Tibial artery (tissue), 4 donors: ENCODE measurements at regions not wholly inside any gene's neighbourhood (a gene's known extent, or its start where the extent isn't known, plus 50 kb on each side); places are given as distances from the start of the nearest gene placed in this dataset.

Experiments used
- DNase-seq, 2 donors: peaks; one replicate each; pipeline ENCODE4 v3.0.0-alpha.2; 2019
- H3K27ac ChIP-seq, 2 donors: fragments of 200-600 bp; sonication (generic) in 1 of 2; 1 replicate in 1 of 2; 2 replicates in 1 of 2; pipeline ENCODE4 v1.5.1; 2018 to 2019; ENCODE audit warnings: mild to moderate bottlenecking in 1 of 2
- H3K27me3 ChIP-seq, 2 donors: fragments of 200-600 bp; sonication (generic) in 1 of 2; one replicate each; pipeline versions ENCODE4 v1.5.1 to v1.6.0; 2016 to 2019
- H3K36me3 ChIP-seq, 3 donors: fragments of 200-600 bp; sonication (generic) in 2 of 3; one replicate each; pipeline ENCODE4 v1.5.1; 2016 to 2019; ENCODE audit warnings: mild to moderate bottlenecking in 2 of 3
- H3K4me1 ChIP-seq, 4 donors: fragments of 200-600 bp; sonication (generic) in 2 of 4; 1 replicate in 3 of 4; 2 replicates in 1 of 4; pipeline ENCODE4 v1.5.1; 2016 to 2019
- H3K4me3 ChIP-seq, 2 donors: fragments of 200-600 bp; sonication (generic) in 1 of 2; 1 replicate in 1 of 2; 2 replicates in 1 of 2; pipeline ENCODE4 v1.5.1; 2018 to 2019; ENCODE audit warnings: mild to moderate bottlenecking in 2 of 2
- H3K9me3 ChIP-seq, 3 donors: fragments of 200-600 bp; sonication (generic) in 1 of 3; one replicate each; pipeline ENCODE4 v1.5.1; 2016 to 2019
- intact Hi-C: fragments of 100-400 bp; cut with DNase I; formaldehyde crosslinking; loops from one replicate; pipeline ENCODE4 v1.15.0; 2023; ENCODE audit warnings: low total_unique reads
- TF ChIP-seq, protein P1 (sequence below), 2 experiments: fragments of 200-600 bp in 1 of 2; fragments of 450-650 bp in 1 of 2; IDR thresholded peaks; one replicate each; pipeline ENCODE4 v1.5.1; 2017 to 2019; ENCODE audit warnings: antibody characterized with exemption in 2 of 2, mild to moderate bottlenecking in 1 of 2, moderate library complexity in 1 of 2

DNA sequence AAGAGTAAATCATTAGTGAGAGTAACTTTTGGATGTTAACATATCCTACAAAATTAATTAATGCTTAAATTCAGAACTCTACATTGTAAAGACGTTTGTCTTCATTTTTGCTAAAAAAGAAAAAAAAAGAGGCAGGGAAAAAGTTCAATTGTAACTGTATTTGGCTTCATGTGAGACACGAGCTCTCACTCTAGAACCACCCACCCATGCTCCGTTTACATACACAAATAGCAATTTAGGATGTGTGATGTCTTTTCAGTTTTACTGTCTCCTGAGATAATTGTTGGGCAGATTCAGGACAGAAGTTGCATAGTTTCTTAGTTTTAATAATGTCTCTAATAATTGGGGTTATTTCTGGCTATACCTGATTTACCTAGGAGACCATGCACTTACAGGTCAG, 248.6 kb downstream of the AASDHPPT start:
- H3K27me3 ChIP-seq, result no peaks in the 10 kb centered on the region
- no peaks in the 10 kb centered on the region for H3K4me1 ChIP-seq
- H3K9me3 ChIP-seq, result peaks cover 0 to 5% (median 0%) of the 10 kb centered on the region in 3 donors
- H3K4me3 ChIP-seq, result no peak overlapping the region
- H3K36me3 ChIP-seq, result no peaks in the 10 kb centered on the region
- no peak for DNase-seq
- TF ChIP-seq, protein P1, sequence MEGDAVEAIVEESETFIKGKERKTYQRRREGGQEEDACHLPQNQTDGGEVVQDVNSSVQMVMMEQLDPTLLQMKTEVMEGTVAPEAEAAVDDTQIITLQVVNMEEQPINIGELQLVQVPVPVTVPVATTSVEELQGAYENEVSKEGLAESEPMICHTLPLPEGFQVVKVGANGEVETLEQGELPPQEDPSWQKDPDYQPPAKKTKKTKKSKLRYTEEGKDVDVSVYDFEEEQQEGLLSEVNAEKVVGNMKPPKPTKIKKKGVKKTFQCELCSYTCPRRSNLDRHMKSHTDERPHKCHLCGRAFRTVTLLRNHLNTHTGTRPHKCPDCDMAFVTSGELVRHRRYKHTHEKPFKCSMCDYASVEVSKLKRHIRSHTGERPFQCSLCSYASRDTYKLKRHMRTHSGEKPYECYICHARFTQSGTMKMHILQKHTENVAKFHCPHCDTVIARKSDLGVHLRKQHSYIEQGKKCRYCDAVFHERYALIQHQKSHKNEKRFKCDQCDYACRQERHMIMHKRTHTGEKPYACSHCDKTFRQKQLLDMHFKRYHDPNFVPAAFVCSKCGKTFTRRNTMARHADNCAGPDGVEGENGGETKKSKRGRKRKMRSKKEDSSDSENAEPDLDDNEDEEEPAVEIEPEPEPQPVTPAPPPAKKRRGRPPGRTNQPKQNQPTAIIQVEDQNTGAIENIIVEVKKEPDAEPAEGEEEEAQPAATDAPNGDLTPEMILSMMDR (IDR thresholded peaks at IDR 0.05), result no peak
- H3K27ac ChIP-seq, result no peak overlapping the region
- intact Hi-C loops, result no loop called here

DNA sequence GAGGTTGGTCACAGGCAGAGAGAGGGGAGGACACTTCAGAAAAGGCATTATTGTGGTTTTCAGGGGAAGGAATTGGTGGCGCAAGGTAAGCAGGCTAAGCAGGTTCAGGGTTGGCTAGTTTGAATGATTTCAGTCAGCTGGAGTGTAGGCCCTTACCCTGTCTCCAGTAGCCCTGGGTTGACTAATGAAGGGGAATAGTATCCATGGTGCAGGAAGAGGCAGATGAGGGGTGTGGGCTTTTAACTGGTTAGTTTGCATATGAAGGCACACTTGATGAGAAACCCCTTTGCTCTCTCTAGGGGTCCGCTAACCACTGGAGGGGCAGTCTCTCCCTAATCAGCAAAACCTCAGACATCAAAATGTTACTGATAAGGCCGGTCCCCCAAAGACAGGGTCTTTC, 249.7 kb downstream of the AASDHPPT start:
- intact Hi-C loops, result no loop called here
- no peak for DNase-seq
- Histone ChIP-seq H3K27me3 (no peaks in the 10 kb centered on the region), H3K4me3 (no peak overlapping the region), H3K4me1 (no peaks in the 10 kb centered on the region), H3K36me3 (no peaks in the 10 kb centered on the region), H3K27ac (no peak overlapping the region), H3K9me3 (peaks cover 0 to 5% (median 0%) of the 10 kb centered on the region in 3 donors)
- TF ChIP-seq, protein P1 (IDR thresholded peaks at IDR 0.05), result no peak

DNA sequence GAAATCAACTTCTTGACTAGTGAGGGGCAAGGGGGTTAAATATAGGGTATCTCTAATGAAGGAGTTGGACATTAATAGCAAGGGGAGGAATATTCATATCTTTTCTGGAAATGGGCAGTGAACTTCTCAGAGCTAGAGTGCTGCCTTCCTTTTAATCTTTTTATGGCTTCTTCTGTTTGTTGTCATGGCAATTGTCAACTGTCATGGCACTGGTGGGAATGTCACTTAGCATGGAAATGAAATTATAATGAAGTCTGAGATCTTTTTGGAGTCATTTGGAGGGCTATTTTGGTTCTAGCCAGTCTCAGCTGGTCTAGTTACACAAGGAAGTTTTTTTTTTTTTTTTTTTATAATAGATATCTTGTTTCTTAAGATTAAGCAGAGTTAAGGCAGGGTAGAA, 250.2 kb downstream of the AASDHPPT start:
- intact Hi-C loops, result no loop called here

DNA sequence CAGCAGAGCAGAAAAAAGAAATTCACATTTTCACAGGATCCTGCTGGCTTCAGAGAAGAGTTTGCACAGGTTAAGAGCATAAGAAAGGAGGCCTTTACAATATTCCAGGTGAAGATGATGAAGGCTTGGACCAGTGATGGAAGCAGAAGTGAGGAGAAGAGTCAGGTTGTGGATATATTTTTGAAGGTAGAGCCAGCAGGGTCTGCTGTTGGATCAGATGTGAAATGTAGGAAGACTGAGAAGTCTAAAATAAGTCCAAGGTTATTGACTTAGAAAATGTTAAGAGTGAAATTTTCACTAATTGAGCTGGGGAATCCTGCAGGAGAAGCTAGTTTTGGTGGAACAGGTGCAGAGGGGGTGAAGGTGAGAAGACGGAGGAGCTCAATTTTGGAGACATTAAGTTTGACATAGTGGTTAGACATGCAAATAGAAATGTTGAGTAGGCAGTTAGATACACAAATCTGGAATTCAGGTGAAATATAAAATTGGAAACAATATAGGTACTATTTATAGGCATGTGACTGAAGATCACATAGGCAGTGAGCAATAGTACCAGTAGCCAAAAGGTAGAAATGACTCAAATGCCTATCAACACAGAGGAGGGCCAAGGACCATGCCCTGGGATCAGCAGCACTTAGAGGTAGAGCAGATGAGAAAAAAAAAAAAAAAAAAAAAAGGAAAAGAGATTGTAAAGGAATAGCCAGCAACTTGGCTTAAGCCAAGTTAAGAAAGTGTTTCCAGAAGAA, 252.0 kb downstream of the AASDHPPT start:
- no peaks in the 10 kb centered on the region for H3K4me1 ChIP-seq
- no peaks in the 10 kb centered on the region for H3K27me3 ChIP-seq
- H3K36me3 ChIP-seq, result no peaks in the 10 kb centered on the region
- DNase-seq, result no peak
- H3K27ac ChIP-seq, result no peak overlapping the region
- TF ChIP-seq, protein P1 (IDR thresholded peaks at IDR 0.05), result no peak
- intact Hi-C loops, result no loop called here
- H3K9me3 ChIP-seq, result no peaks in the 10 kb centered on the region
- H3K4me3 ChIP-seq, result no peak overlapping the region

More for the DNA sequence above, 250.2 kb downstream of the AASDHPPT start:
- TF ChIP-seq, protein P1 (IDR thresholded peaks at IDR 0.05), result no peak
- Histone ChIP-seq H3K36me3 (no peaks in the 10 kb centered on the region), H3K9me3 (peaks cover 0 to 5% (median 0%) of the 10 kb centered on the region in 3 donors), H3K27ac (no peak overlapping the region), H3K4me1 (no peaks in the 10 kb centered on the region), H3K27me3 (no peaks in the 10 kb centered on the region), H3K4me3 (no peak overlapping the region)
- no peak for DNase-seq

DNA sequence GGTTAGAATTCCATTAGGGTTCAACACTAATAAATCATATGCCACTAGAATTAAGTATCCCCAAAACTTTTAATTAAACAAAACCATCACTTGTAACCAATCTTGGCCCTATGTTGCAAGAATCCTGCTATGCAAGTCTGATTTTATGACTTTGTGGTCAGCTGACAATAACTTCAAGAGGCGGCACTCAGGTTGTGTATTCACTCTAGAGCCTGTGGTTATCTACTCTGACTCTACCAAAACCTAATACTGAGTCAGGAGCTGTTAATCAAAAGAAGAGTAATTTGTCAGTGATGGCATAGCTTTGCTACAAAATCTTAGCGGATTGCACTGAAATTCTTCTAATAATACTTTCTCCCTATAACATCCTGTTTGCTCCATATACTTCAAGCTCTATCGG, 253.7 kb downstream of the AASDHPPT start:
- Histone ChIP-seq H3K27ac (no peak overlapping the region), H3K27me3 (no peaks in the 10 kb centered on the region), H3K36me3 (no peaks in the 10 kb centered on the region), H3K4me1 (no peaks in the 10 kb centered on the region), H3K4me3 (no peak overlapping the region), H3K9me3 (no peaks in the 10 kb centered on the region)
- TF ChIP-seq, protein P1 (IDR thresholded peaks at IDR 0.05), result no peak
- intact Hi-C loops, result no loop called here
- DNase-seq, result no peak
